Caki2 (cell line): ENCODE measurements at regions not wholly inside any gene's neighbourhood (a gene's known extent, or its start where the extent isn't known, plus 50 kb on each side); places are given as distances from the start of the nearest gene placed in this dataset.

Experiments used
- DNase-seq: peaks from one replicate; pipeline ENCODE4 v3.0.0-alpha.2; 2015; ENCODE audit warnings: low read depth
- in situ Hi-C: cut with HindIII; loops from 2 replicates; pipeline ENCODE4 v1.10.0; 2016; ENCODE audit warnings: low sequenced_read_pairs, low pct_unique_long_range_greater_than_20kb, mixed read lengths

DNA sequence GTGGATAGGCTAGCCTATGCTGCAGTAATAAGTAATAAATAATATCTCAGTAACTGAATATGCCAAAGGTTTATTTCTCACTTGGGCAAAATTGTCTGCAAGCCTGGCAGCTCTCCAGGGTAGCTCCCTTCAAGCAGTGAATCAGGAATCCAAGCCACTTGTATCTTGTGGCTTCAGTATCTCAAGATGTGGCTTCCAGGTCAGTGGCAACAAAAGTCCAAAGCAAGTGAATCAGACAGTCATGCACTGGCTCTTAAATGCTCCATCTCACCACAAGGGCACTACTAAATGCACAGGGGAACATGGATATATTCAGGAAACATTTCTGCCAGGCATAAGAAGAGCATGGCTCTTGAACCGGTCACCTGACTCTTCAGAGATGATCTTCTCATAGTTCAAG is 126.3 kb downstream of the KCTD12 start:
- DNase-seq = no peak
- in situ Hi-C loops = no loop called here

GRCh38 chr13:76758738-76759137 is 127.5 kb downstream of the KCTD12 start:
- in situ Hi-C loops = no loop called here

GRCh38 chr13:76758257-76758656 is 127.9 kb downstream of the KCTD12 start:
- no peak for DNase-seq
- in situ Hi-C loops = no loop called here

More at GRCh38 chr13:76758738-76759137, 127.5 kb downstream of the KCTD12 start:
- DNase-seq = no peak

- DNase-seq = no peak
- in situ Hi-C loops = no loop called here
Observed at GRCh38 chr13:76756451-76756850, 129.8 kb downstream of the KCTD12 start.

- in situ Hi-C loops = no loop called here
- no peak for DNase-seq
Observed at GRCh38 chr13:76754414-76754813, 131.8 kb downstream of the KCTD12 start.

DNA sequence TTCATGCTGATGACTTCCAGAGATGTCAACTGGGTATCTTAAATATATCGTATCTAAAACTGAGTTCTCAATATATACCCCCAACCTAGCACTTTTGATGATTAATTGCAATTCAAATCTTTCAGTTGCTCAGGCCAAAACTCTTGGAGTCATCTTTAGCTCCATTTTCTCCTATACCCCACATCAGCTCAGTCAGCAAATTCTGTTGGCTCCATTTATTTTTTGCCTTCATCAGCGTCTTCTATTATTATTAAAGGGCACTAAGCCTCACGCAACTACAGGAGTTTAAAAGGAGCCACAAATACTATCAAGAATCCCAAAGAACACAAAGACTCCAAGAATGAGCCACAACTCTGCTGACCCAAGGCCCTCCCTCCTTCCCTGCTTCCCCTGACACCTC is 134.9 kb downstream of the KCTD12 start:
- in situ Hi-C loops = no loop called here
- no peak for DNase-seq

DNA sequence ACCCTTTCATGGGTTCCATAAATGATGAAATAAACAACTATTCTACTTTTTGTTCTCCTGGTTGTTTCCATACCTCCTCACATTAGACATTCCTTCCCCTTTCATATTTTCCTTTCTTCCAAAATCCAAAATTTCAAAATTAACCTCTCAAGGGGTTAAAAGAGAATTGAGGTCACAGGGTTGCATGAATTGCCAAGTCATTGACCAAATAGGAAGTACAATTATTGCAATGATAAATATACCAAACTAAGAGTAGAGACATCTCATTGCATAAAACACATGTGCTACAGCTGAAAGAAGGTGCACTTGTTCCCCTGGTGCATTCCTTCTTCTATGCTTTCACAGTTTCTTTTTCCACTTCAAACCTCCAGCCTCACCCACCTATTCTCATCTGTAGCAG is 136.1 kb downstream of the KCTD12 start:
- in situ Hi-C loops = no loop called here
- DNase-seq = no peak

GRCh38 chr13:76745261-76746200 is 140.7 kb downstream of the KCTD12 start:
- in situ Hi-C loops = no loop called here
- DNase-seq = no peak

DNA sequence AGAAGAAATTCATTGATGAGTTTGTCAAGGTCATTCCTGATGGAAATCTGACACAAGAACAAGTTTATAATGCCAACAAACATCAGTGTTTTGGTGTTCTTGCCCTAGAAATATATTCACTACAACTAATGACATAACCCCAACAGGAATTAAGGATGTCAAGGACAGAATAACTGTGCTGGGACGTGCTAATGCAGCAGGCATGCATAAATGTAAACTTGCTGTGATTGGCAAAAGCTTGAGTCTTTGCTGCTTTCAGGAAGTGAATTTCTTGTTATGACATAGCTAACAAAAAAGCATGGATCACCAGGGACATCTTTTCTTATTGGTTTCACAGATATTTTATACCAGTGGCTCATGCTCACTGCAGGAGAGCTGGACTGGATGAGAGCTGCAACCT is 144.6 kb downstream of the KCTD12 start:
- no peak for DNase-seq
- in situ Hi-C loops = no loop called here

- no peak for DNase-seq
- in situ Hi-C loops = no loop called here
Observed at GRCh38 chr13:76741046-76741445, 145.2 kb downstream of the KCTD12 start.

GRCh38 chr13:76738616-76739015 is 147.6 kb downstream of the KCTD12 start:
- no peak for DNase-seq
- in situ Hi-C loops = no loop called here

DNA sequence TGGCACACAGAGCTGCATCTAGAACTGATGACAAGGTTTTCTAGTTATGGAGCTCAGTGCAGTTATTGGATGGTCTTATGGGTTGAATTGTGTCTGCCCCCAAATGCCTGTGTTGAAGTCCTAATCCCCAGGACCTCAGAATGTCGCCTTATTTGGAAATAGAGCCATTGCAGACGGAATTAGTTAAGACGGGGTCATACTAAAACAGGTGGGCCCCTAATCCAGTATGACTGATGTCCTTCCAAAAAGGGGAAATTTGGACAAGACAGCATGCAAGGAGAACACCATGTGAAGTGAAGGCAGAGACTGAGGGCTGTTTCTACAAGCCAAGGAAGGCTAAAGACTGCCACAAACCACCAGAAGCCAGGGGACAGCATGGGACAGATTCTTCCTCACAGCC is 148.7 kb downstream of the KCTD12 start:
- no peak for DNase-seq
- in situ Hi-C loops = no loop called here

GRCh38 chr13:76735641-76736040 is 150.6 kb downstream of the KCTD12 start:
- in situ Hi-C loops = no loop called here

GRCh38 chr13:76733671-76734070 is 152.5 kb downstream of the KCTD12 start:
- in situ Hi-C loops = no loop called here
- no peak for DNase-seq

More at GRCh38 chr13:76735641-76736040, 150.6 kb downstream of the KCTD12 start:
- DNase-seq = no peak

GRCh38 chr13:76732367-76732766 is 153.8 kb downstream of the KCTD12 start:
- in situ Hi-C loops = no loop called here

DNA sequence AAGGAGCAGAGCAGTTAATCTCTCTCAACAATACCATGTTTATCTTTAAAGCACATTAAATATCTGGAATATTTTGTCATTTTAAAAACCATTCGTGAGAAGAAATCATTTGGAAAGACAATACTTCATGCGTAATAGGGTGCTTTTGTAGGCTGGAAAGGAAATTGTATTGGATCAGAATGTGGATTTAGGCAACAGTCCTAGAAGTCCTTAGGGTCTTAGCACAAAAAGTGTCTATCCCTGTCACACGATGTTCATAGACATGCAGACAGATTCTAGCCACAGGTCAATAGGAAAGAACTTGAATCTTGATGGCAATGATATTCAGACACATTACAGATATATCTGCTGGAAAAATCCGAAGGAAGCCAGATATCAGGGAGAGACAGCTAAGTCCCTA is 156.0 kb downstream of the KCTD12 start:
- in situ Hi-C loops = no loop called here
- no peak for DNase-seq

More at GRCh38 chr13:76732367-76732766, 153.8 kb downstream of the KCTD12 start:
- no peak for DNase-seq

DNA sequence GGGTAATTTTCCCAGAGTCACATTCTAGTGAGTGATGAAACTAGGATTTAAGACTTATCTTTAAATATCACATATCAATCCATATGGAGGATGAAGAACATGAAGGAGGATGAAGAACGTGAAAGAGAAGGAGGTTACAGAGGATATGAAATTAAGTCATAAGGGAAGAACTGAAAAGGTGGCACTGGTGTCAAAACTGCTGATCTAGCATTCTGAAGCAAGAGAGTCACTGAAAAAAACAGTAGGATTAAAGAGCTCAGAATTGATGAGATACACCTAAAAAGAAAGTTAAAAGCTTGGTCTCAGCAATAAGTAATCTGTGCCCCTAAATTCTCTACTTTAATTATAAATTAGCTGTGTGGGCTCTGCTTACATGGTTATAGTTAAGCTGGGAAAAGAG is 156.5 kb downstream of the KCTD12 start:
- in situ Hi-C loops = no loop called here
- DNase-seq = no peak

- in situ Hi-C loops = no loop called here
- DNase-seq = no peak
Observed at GRCh38 chr13:76725896-76726295, 160.3 kb downstream of the KCTD12 start.

GRCh38 chr13:76725211-76725610 is 161.0 kb downstream of the KCTD12 start:
- DNase-seq = no peak
- in situ Hi-C loops = no loop called here

- in situ Hi-C loops = no loop called here
- DNase-seq = no peak
Observed at GRCh38 chr13:76724421-76724820, 161.8 kb downstream of the KCTD12 start.
